A673 (cell line): ENCODE measurements at regions not wholly inside any gene's neighbourhood (a gene's known extent, or its start where the extent isn't known, plus 50 kb on each side); places are given as distances from the start of the nearest gene placed in this dataset.

ENCODE experiments used
- BruUV-seq: library from RNA; stranded (reverse); fragments of 400-500 nt; replicated peaks from 2 replicates; lab custom pipeline; 2021; lab: Mats Ljungman, UMichigan
- CTCF ChIA-PET: fragments of 300-600 bp; sonication (Branson Sonifier 250); formaldehyde crosslinking; loops from one replicate; lab custom pipeline; 2022; ENCODE audit warnings: antibody characterized with exemption; lab: Charles Lee
- POLR2A ChIA-PET: fragments of 300-600 bp; sonication (Branson Sonifier 250); formaldehyde crosslinking; loops from one replicate; lab custom pipeline; 2022; ENCODE audit warnings: antibody characterized with exemption; ENCODE audit not compliant: low non-redundant PET; lab: Charles Lee
- DNase-seq: peaks from one replicate; pipeline ENCODE4 v3.0.0-alpha.2; 2015; ENCODE audit warnings: low spot score
- H3K27ac ChIP-seq: fragments of 200-600 bp; sonication (generic); 2 replicates; pipeline ENCODE4 v1.5.1; 2016; ENCODE audit warnings: mixed run types, low read depth, mild to moderate bottlenecking, mixed read lengths, antibody characterized with exemption, low read length; ENCODE audit not compliant: poor library complexity, severe bottlenecking
- H3K27me3 ChIP-seq: fragments of 200-600 bp; sonication (generic); replicated peaks from 2 replicates; pipeline ENCODE4 v1.6.1; 2017; ENCODE audit warnings: mixed run types, low read depth, mild to moderate bottlenecking, mixed read lengths, antibody characterized with exemption, low read length; ENCODE audit not compliant: insufficient read depth, poor library complexity
- H3K36me3 ChIP-seq: fragments of 200-600 bp; sonication (generic); 2 replicates; pipeline ENCODE4 v1.6.1; 2016; ENCODE audit warnings: mixed run types, mild to moderate bottlenecking, mixed read lengths, antibody characterized with exemption, low read length; ENCODE audit not compliant: insufficient read depth, poor library complexity, severe bottlenecking
- H3K4me1 ChIP-seq: fragments of 200-600 bp; sonication (generic); 2 replicates; pipeline ENCODE4 v1.6.1; 2017; ENCODE audit warnings: mixed run types, mild to moderate bottlenecking, mixed read lengths, antibody characterized with exemption, low read length; ENCODE audit not compliant: insufficient read depth, poor library complexity, severe bottlenecking
- H3K4me3 ChIP-seq: fragments of 200-600 bp; sonication (generic); 2 replicates; pipeline ENCODE4 v1.5.1; 2016; ENCODE audit warnings: low read depth, mixed run types, mild to moderate bottlenecking, mixed read lengths, low read length; ENCODE audit not compliant: poor library complexity, severe bottlenecking
- H3K9me3 ChIP-seq: fragments of 200-600 bp; sonication (generic); 2 replicates; pipeline ENCODE4 v1.6.1; 2016; ENCODE audit warnings: mixed run types, low read depth, mild to moderate bottlenecking, mixed read lengths, antibody characterized with exemption, low read length; ENCODE audit not compliant: poor library complexity, severe bottlenecking
- CTCF ChIP-seq: fragments of 300-800, 200-600 bp; sonication (generic); conservative IDR thresholded peaks from 2 replicates; pipeline ENCODE4 v1.5.1; 2017; ENCODE audit warnings: low read depth, mild to moderate bottlenecking, antibody characterized with exemption, low read length, moderate library complexity, mixed read lengths
- EZH2 ChIP-seq: fragments of 200-600 bp; sonication (generic); IDR thresholded peaks from 2 replicates; pipeline ENCODE4 v1.6.1; 2017; ENCODE audit warnings: borderline replicate concordance, low read depth, mild to moderate bottlenecking, mixed read lengths, antibody characterized with exemption, low read length; ENCODE audit not compliant: poor library complexity, severe bottlenecking
- intact Hi-C: fragments of 100-400 bp; cut with micrococcal nuclease; formaldehyde crosslinking; loops from one replicate; pipeline ENCODE4 v1.10.0; 2022; ENCODE audit not compliant: unreplicated experiment

- no peak for TF ChIP-seq CTCF
- TF ChIP-seq EZH2, result no peak
- H3K27ac ChIP-seq, result no peak overlapping the region
- H3K4me1 ChIP-seq, result no peaks in the 10 kb centered on the region
- no peaks in the 10 kb centered on the region for H3K27me3 ChIP-seq
- no peak for DNase-seq
- ChIA-PET POLR2A (no interaction called here), CTCF (no interaction called here)
- BruUV-seq, result no TSS peak
- H3K36me3 ChIP-seq, result no peaks in the 10 kb centered on the region
- H3K4me3 ChIP-seq, result no peak overlapping the region
- intact Hi-C loops, result no loop called here
- no peaks in the 10 kb centered on the region for H3K9me3 ChIP-seq
These were observed 300.6 kb upstream of the TMEM132C start for GRCh38 chr12:127966331-127966730.

GRCh38 chr12:127970491-127970890 is 296.5 kb upstream of the TMEM132C start:
- BruUV-seq, result no TSS peak
- Histone ChIP-seq H3K27me3 (no peaks in the 10 kb centered on the region), H3K27ac (no peak overlapping the region), H3K9me3 (no peaks in the 10 kb centered on the region), H3K4me3 (no peak overlapping the region), H3K36me3 (no peaks in the 10 kb centered on the region), H3K4me1 (no peaks in the 10 kb centered on the region)
- intact Hi-C loops, result no loop called here
- ChIA-PET POLR2A (no interaction called here), CTCF (no interaction called here)
- TF ChIP-seq CTCF (no peak), EZH2 (no peak)
- DNase-seq, result no peak

GRCh38 chr12:127980585-127980984 is 286.4 kb upstream of the TMEM132C start:
- Histone ChIP-seq H3K4me1 (no peaks in the 10 kb centered on the region), H3K27ac (no peak overlapping the region), H3K36me3 (no peaks in the 10 kb centered on the region), H3K9me3 (no peaks in the 10 kb centered on the region), H3K4me3 (no peak overlapping the region), H3K27me3 (no peaks in the 10 kb centered on the region)
- no TSS peak for BruUV-seq
- TF ChIP-seq CTCF (no peak), EZH2 (no peak)
- intact Hi-C loops, result no loop called here
- ChIA-PET POLR2A (no interaction called here), CTCF (no interaction called here)
- DNase-seq, result no peak
